Prostate gland (tissue), 2 donors: ENCODE measurements at regions not wholly inside any gene's neighbourhood (a gene's known extent, or its start where the extent isn't known, plus 50 kb on each side); places are given as distances from the start of the nearest gene placed in this dataset.

Experiments
- POLR2A ChIP-seq: fragments of 450-650 bp; IDR thresholded peaks from one replicate; pipeline ENCODE4 v1.6.1; 2016; ENCODE audit warnings: antibody characterized with exemption, mild to moderate bottlenecking
- POLR2AphosphoS5 ChIP-seq: sonication (generic); formaldehyde crosslinking; IDR thresholded peaks from one replicate; pipeline ENCODE4 v1.6.1; 2017; ENCODE audit warnings: antibody characterized with exemption
- TF ChIP-seq, protein P1 (sequence below), 4 experiments: fragments of 200-600 bp in 2 of 4; fragments of 450-650 bp in 2 of 4; sonication (generic) in 2 of 4; IDR thresholded peaks; 1 replicate in 3 of 4; 2 replicates in 1 of 4; pipeline ENCODE4 v1.5.1; 2016 to 2019; ENCODE audit warnings: antibody characterized with exemption in 4 of 4, mild to moderate bottlenecking in 2 of 4, moderate library complexity in 2 of 4

DNA sequence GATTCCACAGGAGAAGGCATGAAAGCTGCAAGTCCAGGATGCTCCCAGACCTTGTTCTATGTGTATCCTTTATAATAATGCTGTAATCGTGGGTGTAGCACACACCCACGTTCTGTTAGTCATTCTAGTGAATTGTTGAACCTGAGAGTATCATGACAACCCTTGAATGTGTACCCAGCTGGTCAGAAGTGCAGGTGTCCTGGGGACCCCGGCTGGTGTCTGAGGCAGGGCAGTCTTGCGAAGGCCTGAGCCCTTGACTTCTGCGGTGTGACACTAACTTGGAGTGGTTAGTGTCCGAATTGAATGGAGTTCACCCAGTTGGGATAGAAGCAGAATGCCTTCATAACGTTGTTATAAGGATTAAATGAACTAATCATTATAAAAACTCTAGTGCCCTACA lies 218.0 kb upstream of the TNRC6C start:
- TF ChIP-seq, protein P1, sequence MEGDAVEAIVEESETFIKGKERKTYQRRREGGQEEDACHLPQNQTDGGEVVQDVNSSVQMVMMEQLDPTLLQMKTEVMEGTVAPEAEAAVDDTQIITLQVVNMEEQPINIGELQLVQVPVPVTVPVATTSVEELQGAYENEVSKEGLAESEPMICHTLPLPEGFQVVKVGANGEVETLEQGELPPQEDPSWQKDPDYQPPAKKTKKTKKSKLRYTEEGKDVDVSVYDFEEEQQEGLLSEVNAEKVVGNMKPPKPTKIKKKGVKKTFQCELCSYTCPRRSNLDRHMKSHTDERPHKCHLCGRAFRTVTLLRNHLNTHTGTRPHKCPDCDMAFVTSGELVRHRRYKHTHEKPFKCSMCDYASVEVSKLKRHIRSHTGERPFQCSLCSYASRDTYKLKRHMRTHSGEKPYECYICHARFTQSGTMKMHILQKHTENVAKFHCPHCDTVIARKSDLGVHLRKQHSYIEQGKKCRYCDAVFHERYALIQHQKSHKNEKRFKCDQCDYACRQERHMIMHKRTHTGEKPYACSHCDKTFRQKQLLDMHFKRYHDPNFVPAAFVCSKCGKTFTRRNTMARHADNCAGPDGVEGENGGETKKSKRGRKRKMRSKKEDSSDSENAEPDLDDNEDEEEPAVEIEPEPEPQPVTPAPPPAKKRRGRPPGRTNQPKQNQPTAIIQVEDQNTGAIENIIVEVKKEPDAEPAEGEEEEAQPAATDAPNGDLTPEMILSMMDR (IDR thresholded peaks at IDR 0.05) = no peak
- TF ChIP-seq POLR2AphosphoS5 (no peak), POLR2A (no peak)
